GM12878 (cell line): ENCODE measurements at regions not wholly inside any gene's neighbourhood (a gene's known extent, or its start where the extent isn't known, plus 50 kb on each side); places are given as distances from the start of the nearest gene placed in this dataset.

Source experiments
- ATAC-seq: fragments of 200-7000 bp; cut with Tn5 transposase; 3 replicates; pipeline ENCODE4 v1.9.1; 2020; ENCODE audit warnings: mild to moderate bottlenecking, moderate library complexity
- BruUV-seq: library from RNA; stranded (reverse); fragments of 400-500 nt; replicated peaks from 2 replicates; lab custom pipeline; 2021; lab: Mats Ljungman, UMichigan
- CTCF ChIA-PET: fragments of 300-600 bp; sonication (Branson Sonifier 250); formaldehyde crosslinking; extraction: SDS; loops from one replicate; lab custom pipeline; 2021; ENCODE audit warnings: inconsistent platforms; lab: Yijun Ruan, JAX
- POLR2A ChIA-PET: fragments of 350-600 bp; formaldehyde crosslinking; extraction: SDS; loops from one replicate; lab custom pipeline; 2021; ENCODE audit warnings: inconsistent platforms; lab: Charles Lee
- RAD21 ChIA-PET: fragments of 300-600 bp; sonication (Branson Sonifier 250); formaldehyde crosslinking; loops from one replicate; lab custom pipeline; 2023; ENCODE audit warnings: antibody characterized with exemption; ENCODE audit not compliant: unreplicated experiment; lab: Charles Lee
- SMC1A ChIA-PET: fragments of 300-600 bp; sonication (Branson Sonifier 250); formaldehyde crosslinking; loops from one replicate; lab custom pipeline; 2023; ENCODE audit not compliant: unreplicated experiment, uncharacterized antibody; lab: Charles Lee
- DNase-seq: peaks from one replicate; pipeline ENCODE4 v3.0.0-alpha.2; 2011; ENCODE audit warnings: low read depth, low spot score
- FAIRE-seq: peaks from 3 replicates; lab custom pipeline; 2011; peaks lifted over from hg19 to GRCh38; lab: Jason Lieb, UNC
- H2AFZ ChIP-seq: 2 replicates; pipeline ENCODE4 v1.6.0; 2011; ENCODE audit warnings: low read depth, low read length, control low read depth; ENCODE audit not compliant: control insufficient read depth
- H3K27ac ChIP-seq: 2 replicates; pipeline ENCODE4 v1.5.1; 2011; ENCODE audit warnings: control low read depth; ENCODE audit not compliant: control insufficient read depth, insufficient read depth
- H3K27me3 ChIP-seq, 2 experiments: replicated peaks in 1 of 2; 2 replicates each; pipeline versions ENCODE4 v1.6.0 to v1.6.1; 2011; ENCODE audit warnings: low read length in 1 of 2; ENCODE audit not compliant: control insufficient read depth in 2 of 2, insufficient read depth in 2 of 2
- H3K36me3 ChIP-seq, 2 experiments: 2 replicates each; pipeline ENCODE4 v1.5.1; 2011; ENCODE audit warnings: low read length in 1 of 2; ENCODE audit not compliant: control insufficient read depth in 2 of 2, insufficient read depth in 2 of 2
- H3K4me1 ChIP-seq: 2 replicates; pipeline ENCODE4 v1.6.1; 2011; ENCODE audit warnings: mild to moderate bottlenecking, low read length, moderate library complexity, mixed read lengths; ENCODE audit not compliant: control insufficient read depth, insufficient read depth
- H3K4me2 ChIP-seq: 2 replicates; pipeline ENCODE4 v1.6.0; 2011; ENCODE audit warnings: control low read depth; ENCODE audit not compliant: control insufficient read depth, insufficient read depth
- H3K4me3 ChIP-seq: fragments of 200-600 bp; sonication (generic); 2 replicates; pipeline ENCODE4 v1.5.1; 2016
- H3K79me2 ChIP-seq: 2 replicates; pipeline ENCODE4 v1.6.0; 2011; ENCODE audit warnings: low read length; ENCODE audit not compliant: control insufficient read depth, insufficient read depth
- H3K9ac ChIP-seq: 2 replicates; pipeline ENCODE4 v1.8.0; 2011; ENCODE audit warnings: low read length, control low read depth, mixed read lengths; ENCODE audit not compliant: control insufficient read depth, insufficient read depth
- H3K9me3 ChIP-seq: replicated peaks from 3 replicates; pipeline ENCODE4 v1.5.1; 2011; ENCODE audit warnings: mild to moderate bottlenecking, low read length; ENCODE audit not compliant: control insufficient read depth, insufficient read depth
- H4K20me1 ChIP-seq: 2 replicates; pipeline ENCODE4 v1.6.0; 2011; ENCODE audit not compliant: control insufficient read depth, insufficient read depth
- BCL11A ChIP-seq: IDR thresholded peaks from 2 replicates; pipeline ENCODE4 v1.6.1; 2011; ENCODE audit warnings: low read depth, low read length
- JUNB ChIP-seq: IDR thresholded peaks from 2 replicates; pipeline ENCODE4 v1.6.1; 2016; ENCODE audit warnings: antibody characterized with exemption, mild to moderate bottlenecking
- TCF12 ChIP-seq: IDR thresholded peaks from 2 replicates; pipeline ENCODE4 v1.6.1; 2011; ENCODE audit warnings: low read depth, mild to moderate bottlenecking, low read length
- YY1 ChIP-seq: IDR thresholded peaks from 2 replicates; pipeline ENCODE4 v1.6.1; 2011; ENCODE audit warnings: low read depth, mild to moderate bottlenecking, low read length
- WGBS: methylation state at CpG from one replicate; pipeline ENCODE4 v1.1.6; 2016; ENCODE audit warnings: low lambda C conversion rate; ENCODE audit not compliant: insufficient replicate concordance, insufficient coverage; ENCODE audit errors: missing lambda C conversion rate; 5-methylcytosine and 5-hydroxymethylcytosine counted together
- in situ Hi-C: fragments of 300-500 bp; cut with MboI; formaldehyde crosslinking; loops from 9 replicates; pipeline ENCODE4 v1.14.3; 2018; ENCODE audit warnings: mixed read lengths
- intact Hi-C: fragments of 100-400 bp; cut with micrococcal nuclease; formaldehyde crosslinking; loops from one replicate; pipeline ENCODE4 v1.14.2; 2022; ENCODE audit not compliant: unreplicated experiment
- TF ChIP-seq, protein P1 (sequence below): IDR thresholded peaks from 2 replicates; pipeline ENCODE4 v1.6.1; 2011; ENCODE audit warnings: borderline replicate concordance, low read depth, mild to moderate bottlenecking, moderate library complexity, low read length; ENCODE audit not compliant: insufficient read depth, poor library complexity, severe bottlenecking
- TF ChIP-seq, protein P2 (sequence below): fragments of 450-650 bp; formaldehyde crosslinking; IDR thresholded peaks from 2 replicates; pipeline ENCODE4 v1.4.0; 2022; ENCODE audit warnings: mild to moderate bottlenecking, moderate library complexity
- TF ChIP-seq, protein P3 (sequence below): fragments of 450-650 bp; IDR thresholded peaks from 2 replicates; pipeline ENCODE4 v1.6.1; 2017; ENCODE audit warnings: antibody characterized with exemption, mild to moderate bottlenecking, moderate library complexity

DNA sequence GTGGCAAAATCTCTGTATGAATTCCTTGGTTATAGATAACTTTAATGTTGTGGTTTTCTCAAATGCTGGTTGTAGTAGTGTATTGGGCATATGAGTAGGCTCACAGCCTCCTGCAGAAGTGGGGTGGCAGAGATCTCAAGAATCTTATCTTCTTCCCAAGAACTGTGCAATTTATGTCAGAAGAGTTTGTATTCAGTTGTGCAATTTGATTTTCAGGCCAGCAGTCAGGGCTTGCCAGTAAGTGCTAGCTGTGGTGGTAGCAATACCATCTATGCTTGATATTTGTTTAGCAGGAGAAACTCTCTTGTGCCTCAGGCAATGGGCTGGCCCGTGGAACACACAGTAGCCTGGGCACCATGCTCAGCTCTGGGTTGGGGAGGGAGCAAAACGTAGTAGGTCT, 58.4 kb upstream of the GOLIM4 start:
- no peak overlapping the region for H3K4me2 ChIP-seq
- no peaks in the 10 kb centered on the region for H3K27me3 ChIP-seq
- DNase-seq (no peak), ATAC-seq (no peak), FAIRE-seq (no peak)
- intact Hi-C loops (no loop called here), in situ Hi-C loops (no loop called here)
- no TSS peak for BruUV-seq
- RAD21 ChIA-PET: no interaction called here
- 0% methylated on average over 2 of the region's 2 CpGs for WGBS
- H3K4me3 ChIP-seq: no peak overlapping the region
- no peaks in the 10 kb centered on the region for H3K36me3 ChIP-seq
- H3K9me3 ChIP-seq: no peaks in the 10 kb centered on the region; the same call in 1 of the 3 replicates
- peaks cover 5% of the 10 kb centered on the region; the same call in 1 of the 2 replicates for H3K4me1 ChIP-seq
- no peak overlapping the region for H3K9ac ChIP-seq
- no peak overlapping the region for H2AFZ ChIP-seq
- no peak for TF ChIP-seq JUNB
- TF ChIP-seq, protein P1, sequence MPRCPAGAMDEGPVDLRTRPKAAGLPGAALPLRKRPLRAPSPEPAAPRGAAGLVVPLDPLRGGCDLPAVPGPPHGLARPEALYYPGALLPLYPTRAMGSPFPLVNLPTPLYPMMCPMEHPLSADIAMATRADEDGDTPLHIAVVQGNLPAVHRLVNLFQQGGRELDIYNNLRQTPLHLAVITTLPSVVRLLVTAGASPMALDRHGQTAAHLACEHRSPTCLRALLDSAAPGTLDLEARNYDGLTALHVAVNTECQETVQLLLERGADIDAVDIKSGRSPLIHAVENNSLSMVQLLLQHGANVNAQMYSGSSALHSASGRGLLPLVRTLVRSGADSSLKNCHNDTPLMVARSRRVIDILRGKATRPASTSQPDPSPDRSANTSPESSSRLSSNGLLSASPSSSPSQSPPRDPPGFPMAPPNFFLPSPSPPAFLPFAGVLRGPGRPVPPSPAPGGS: no peak
- no peak for TF ChIP-seq TCF12
- TF ChIP-seq YY1: no peak
- no peaks in the 10 kb centered on the region for H4K20me1 ChIP-seq
- CTCF ChIA-PET: interaction anchor here (1.2 kb wide), 1 partner anchor 102 kb away, joined by 3 read pairs; no protein-coding TSS in a partner anchor
- H3K79me2 ChIP-seq: no peaks in the 10 kb centered on the region
- SMC1A ChIA-PET: no interaction called here
- H3K27ac ChIP-seq: no peak overlapping the region
- POLR2A ChIA-PET: no interaction called here

DNA sequence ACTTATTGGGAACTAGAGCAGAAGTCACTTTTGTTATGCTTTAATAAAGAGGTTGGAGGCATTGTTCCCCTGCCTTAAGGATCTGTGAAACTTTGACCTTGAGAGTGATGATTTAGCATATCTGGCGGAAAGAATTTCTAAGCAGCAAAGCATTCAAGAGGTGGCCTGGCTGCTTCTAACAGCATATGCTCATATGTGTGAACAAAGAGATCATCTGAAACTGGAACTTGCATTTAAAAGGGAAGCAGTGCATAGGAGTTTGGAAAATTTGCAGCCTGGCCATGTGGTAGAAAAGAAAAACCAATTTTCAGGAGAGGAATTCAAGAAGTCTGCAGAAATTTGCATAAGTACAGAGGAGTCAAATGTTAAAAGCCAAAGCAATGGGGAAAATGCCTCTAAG, 56.4 kb upstream of the GOLIM4 start:
- ChIA-PET SMC1A (no interaction called here), RAD21 (no interaction called here), CTCF (interaction anchor here (1.3 kb wide), 1 partner anchor 13 kb away, joined by 3 read pairs; no protein-coding TSS in a partner anchor), POLR2A (no interaction called here)
- intact Hi-C loops (no loop called here), in situ Hi-C loops (no loop called here)
- peaks cover 4% of the 10 kb centered on the region; the same call in 1 of the 2 replicates for H3K4me1 ChIP-seq
- no peaks in the 10 kb centered on the region; the same call in 1 of the 3 replicates for H3K9me3 ChIP-seq
- 90% methylated on average over 1 of the region's 1 CpG for WGBS
- no peaks in the 10 kb centered on the region for H3K36me3 ChIP-seq
- H3K9ac ChIP-seq: no peak overlapping the region
- H4K20me1 ChIP-seq: no peaks in the 10 kb centered on the region
- no peak overlapping the region for H3K4me2 ChIP-seq
- FAIRE-seq: no peak
- no peak overlapping the region for H3K27ac ChIP-seq
- H3K27me3 ChIP-seq: no peaks in the 10 kb centered on the region
- BruUV-seq: no TSS peak
- H2AFZ ChIP-seq: no peak overlapping the region
- no peaks in the 10 kb centered on the region for H3K79me2 ChIP-seq
- no peak for ATAC-seq
- no peak overlapping the region for H3K4me3 ChIP-seq
- DNase-seq: no peak
- TF ChIP-seq, protein P2, sequence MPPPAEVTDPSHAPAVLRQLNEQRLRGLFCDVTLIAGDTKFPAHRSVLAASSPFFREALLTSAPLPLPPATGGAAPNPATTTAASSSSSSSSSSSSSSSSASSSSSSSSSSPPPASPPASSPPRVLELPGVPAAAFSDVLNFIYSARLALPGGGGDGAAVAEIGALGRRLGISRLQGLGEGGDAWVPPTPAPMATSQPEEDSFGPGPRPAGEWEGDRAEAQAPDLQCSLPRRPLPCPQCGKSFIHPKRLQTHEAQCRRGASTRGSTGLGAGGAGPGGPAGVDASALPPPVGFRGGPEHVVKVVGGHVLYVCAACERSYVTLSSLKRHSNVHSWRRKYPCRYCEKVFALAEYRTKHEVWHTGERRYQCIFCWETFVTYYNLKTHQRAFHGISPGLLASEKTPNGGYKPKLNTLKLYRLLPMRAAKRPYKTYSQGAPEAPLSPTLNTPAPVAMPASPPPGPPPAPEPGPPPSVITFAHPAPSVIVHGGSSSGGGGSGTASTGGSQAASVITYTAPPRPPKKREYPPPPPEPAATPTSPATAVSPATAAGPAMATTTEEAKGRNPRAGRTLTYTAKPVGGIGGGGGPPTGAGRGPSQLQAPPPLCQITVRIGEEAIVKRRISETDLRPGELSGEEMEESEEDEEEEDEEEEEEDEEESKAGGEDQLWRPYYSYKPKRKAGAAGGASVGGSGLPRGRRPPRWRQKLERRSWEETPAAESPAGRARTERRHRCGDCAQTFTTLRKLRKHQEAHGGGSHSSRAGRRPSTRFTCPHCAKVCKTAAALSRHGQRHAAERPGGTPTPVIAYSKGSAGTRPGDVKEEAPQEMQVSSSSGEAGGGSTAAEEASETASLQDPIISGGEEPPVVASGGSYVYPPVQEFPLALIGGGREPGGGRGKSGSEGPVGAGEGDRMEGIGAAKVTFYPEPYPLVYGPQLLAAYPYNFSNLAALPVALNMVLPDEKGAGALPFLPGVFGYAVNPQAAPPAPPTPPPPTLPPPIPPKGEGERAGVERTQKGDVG (CRISPR knock-in tag): no peak
- TF ChIP-seq, protein P3, sequence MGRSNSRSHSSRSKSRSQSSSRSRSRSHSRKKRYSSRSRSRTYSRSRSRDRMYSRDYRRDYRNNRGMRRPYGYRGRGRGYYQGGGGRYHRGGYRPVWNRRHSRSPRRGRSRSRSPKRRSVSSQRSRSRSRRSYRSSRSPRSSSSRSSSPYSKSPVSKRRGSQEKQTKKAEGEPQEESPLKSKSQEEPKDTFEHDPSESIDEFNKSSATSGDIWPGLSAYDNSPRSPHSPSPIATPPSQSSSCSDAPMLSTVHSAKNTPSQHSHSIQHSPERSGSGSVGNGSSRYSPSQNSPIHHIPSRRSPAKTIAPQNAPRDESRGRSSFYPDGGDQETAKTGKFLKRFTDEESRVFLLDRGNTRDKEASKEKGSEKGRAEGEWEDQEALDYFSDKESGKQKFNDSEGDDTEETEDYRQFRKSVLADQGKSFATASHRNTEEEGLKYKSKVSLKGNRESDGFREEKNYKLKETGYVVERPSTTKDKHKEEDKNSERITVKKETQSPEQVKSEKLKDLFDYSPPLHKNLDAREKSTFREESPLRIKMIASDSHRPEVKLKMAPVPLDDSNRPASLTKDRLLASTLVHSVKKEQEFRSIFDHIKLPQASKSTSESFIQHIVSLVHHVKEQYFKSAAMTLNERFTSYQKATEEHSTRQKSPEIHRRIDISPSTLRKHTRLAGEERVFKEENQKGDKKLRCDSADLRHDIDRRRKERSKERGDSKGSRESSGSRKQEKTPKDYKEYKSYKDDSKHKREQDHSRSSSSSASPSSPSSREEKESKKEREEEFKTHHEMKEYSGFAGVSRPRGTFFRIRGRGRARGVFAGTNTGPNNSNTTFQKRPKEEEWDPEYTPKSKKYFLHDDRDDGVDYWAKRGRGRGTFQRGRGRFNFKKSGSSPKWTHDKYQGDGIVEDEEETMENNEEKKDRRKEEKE: no peak
- TF ChIP-seq BCL11A: no peak
